H54 (cell line): ENCODE measurements at regions not wholly inside any gene's neighbourhood (a gene's known extent, or its start where the extent isn't known, plus 50 kb on each side); places are given as distances from the start of the nearest gene placed in this dataset.
A peak's percentile ranks its signal among the peaks of the same experiment; 100 is the strongest.

Experiments
- DNase-seq: peaks from one replicate; pipeline ENCODE4 v3.0.0; 2011; ENCODE audit warnings: low spot score, mixed read lengths; ENCODE audit not compliant: insufficient read length
- FAIRE-seq: peaks from 3 replicates; lab custom pipeline; 2011; peaks lifted over from hg19 to GRCh38; lab: Jason Lieb, UNC
- POLR2A ChIP-seq: IDR thresholded peaks from 2 replicates; pipeline ENCODE4 v1.6.1; 2011; ENCODE audit warnings: low read depth, mild to moderate bottlenecking, low read length

- DNase-seq (no peak), FAIRE-seq (no peak)
- no peak for TF ChIP-seq POLR2A
Observed at GRCh38 chr5:40334242-40334635, 345.5 kb upstream of the PTGER4 start.

DNA sequence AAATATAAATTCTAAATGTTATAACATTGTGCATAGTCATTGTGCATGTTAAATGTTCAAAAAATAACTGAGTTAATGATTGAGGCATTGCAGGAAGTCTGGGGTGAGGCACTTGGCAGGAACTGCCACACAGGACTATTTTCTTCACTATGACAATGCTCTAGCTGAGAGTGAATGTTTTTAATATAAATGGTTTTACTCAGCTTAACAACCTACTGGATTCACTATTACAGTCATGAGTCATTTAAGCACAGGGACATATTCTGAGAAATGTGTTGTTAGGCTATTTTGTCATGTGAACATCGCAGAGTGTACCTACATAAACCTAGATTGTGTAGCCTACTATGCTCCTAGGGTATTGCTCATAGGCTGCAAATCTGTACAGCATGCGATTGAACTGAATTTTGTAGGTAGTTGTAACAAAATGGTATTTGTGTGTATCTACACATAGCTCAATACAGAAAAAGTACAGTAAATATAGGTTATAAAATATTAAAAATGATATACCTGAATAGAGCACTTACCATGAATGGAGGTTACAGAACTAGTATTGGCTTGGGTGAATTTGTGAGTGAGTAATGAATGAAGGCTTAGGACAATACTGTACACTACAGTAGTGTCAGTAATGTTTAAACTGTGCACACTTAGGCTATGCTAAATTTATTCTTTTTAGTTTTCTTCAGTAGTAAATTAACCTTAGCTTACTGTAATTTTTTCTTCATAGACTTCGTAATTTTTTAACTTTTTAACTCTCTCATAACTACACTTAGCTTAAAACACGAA is 346.1 kb upstream of the PTGER4 start:
- FAIRE-seq, result peak; percentile 96
- peak; percentile 5 for DNase-seq
- no peak for TF ChIP-seq POLR2A

GRCh38 chr5:40332970-40333369 is 346.7 kb upstream of the PTGER4 start:
- no peak for TF ChIP-seq POLR2A
- no peak for DNase-seq
- no peak for FAIRE-seq

GRCh38 chr5:40331616-40332015 is 348.1 kb upstream of the PTGER4 start:
- FAIRE-seq (no peak), DNase-seq (no peak)

GRCh38 chr5:40321514-40321913 is 358.2 kb upstream of the PTGER4 start:
- FAIRE-seq (peak; percentile 11), DNase-seq (no peak)
- TF ChIP-seq POLR2A, result no peak

More at GRCh38 chr5:40331616-40332015, 348.1 kb upstream of the PTGER4 start:
- no peak for TF ChIP-seq POLR2A

DNA sequence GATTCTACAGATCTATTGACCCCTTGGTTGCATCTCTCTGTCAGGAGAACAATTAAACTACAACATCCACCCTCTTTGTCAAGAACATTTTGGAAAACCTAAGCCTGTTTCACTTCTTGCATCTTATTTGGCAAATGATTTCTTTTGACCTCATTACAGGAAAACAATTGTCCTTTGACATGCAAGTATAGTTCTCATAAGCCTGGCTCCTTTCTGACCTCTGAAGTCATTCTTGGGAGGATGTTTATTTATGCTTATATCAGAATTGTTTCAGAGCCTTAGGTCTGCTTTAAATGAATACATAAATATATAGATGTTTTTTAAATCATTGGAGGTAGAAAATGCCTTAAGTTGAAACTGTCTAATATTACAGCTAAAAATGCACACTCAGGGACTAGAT is 361.3 kb upstream of the PTGER4 start:
- no peak for FAIRE-seq
- no peak for TF ChIP-seq POLR2A
- DNase-seq, result no peak

- no peak for DNase-seq
- FAIRE-seq, result peak; percentile 41
- no peak for TF ChIP-seq POLR2A
Observed at GRCh38 chr5:40317023-40317422, 362.7 kb upstream of the PTGER4 start.

- DNase-seq (no peak), FAIRE-seq (peak; percentile 52)
- no peak for TF ChIP-seq POLR2A
Observed at GRCh38 chr5:40315126-40315525, 364.6 kb upstream of the PTGER4 start.

DNA sequence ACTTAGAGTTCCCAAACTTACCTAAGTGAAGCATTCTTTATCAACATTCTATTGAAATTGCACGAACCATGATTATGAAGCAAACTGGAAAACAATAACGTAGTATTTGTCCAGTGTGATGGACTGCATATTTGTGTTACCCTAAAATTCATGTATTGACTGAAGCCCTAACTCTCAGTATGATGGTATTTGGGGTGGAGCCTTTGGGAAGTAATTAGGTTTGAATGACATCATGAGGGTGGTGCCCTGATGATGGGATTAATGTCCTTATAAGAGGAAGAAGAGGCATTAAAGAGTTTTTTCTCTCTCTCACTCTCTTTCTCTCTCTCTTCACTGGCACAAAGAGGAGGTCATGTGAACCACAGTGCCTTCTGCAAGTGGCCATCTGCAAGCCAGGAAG is 365.4 kb upstream of the PTGER4 start:
- FAIRE-seq, result peak; percentile 78
- no peak for DNase-seq
- TF ChIP-seq POLR2A, result no peak

GRCh38 chr5:40312205-40312604 is 367.5 kb upstream of the PTGER4 start:
- no peak for TF ChIP-seq POLR2A
- no peak for FAIRE-seq
- no peak for DNase-seq

- FAIRE-seq (no peak), DNase-seq (no peak)
- no peak for TF ChIP-seq POLR2A
Observed at GRCh38 chr5:40309851-40310250, 369.9 kb upstream of the PTGER4 start.

GRCh38 chr5:40308867-40309266 is 370.8 kb upstream of the PTGER4 start:
- FAIRE-seq (no peak), DNase-seq (no peak)
- TF ChIP-seq POLR2A, result no peak

- FAIRE-seq (no peak), DNase-seq (no peak)
- TF ChIP-seq POLR2A, result no peak
Observed at GRCh38 chr5:40307920-40308319, 371.8 kb upstream of the PTGER4 start.

- DNase-seq (no peak), FAIRE-seq (peak; percentile 30)
- TF ChIP-seq POLR2A, result no peak
Observed at GRCh38 chr5:40306869-40307487, 372.7 kb upstream of the PTGER4 start.

GRCh38 chr5:40292006-40292405 is 387.7 kb upstream of the PTGER4 start:
- FAIRE-seq (no peak), DNase-seq (no peak)
- TF ChIP-seq POLR2A, result no peak
